ENCODE measurements at regions not wholly inside any gene's neighbourhood (a gene's known extent, or its start where the extent isn't known, plus 50 kb on each side); places are given as distances from the start of the nearest gene placed in this dataset.

DNA sequence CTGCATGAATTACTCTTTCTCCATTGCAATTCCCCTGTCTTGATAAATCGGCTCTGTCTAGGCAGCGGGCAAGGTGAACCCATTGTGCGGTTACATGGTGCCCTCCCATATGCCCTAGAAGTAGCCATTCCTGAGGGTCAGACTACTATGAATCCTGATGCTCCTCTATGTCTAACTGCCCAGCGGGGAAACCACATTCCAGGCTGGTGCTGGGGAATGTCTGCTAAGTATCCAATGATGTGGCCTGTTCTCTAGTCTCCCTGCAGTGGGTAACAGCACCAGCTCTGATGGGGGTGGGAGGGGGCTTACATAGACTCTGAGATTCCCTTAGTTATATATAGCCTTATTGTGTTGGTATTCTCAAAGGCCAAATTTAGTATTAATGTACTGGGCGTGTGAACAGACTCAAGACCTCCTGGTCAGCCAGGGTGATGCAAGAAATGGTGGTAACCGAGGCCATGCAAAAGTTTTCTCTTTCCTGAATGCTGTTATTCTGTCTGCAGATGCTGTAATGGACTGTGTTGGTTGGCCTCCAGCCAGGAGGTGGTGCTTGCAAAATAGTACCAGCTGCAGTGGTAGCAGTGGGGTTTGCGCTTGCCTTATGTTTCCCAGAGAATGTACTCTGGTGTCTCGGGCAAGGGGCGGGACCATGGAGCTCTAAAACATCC, 564.8 kb upstream of the SLITRK1 start:
- H3K27me3 ChIP-seq: no peaks in the 10 kb centered on the region
- no peak overlapping the region for H3K27ac ChIP-seq
- TF ChIP-seq, protein P1, sequence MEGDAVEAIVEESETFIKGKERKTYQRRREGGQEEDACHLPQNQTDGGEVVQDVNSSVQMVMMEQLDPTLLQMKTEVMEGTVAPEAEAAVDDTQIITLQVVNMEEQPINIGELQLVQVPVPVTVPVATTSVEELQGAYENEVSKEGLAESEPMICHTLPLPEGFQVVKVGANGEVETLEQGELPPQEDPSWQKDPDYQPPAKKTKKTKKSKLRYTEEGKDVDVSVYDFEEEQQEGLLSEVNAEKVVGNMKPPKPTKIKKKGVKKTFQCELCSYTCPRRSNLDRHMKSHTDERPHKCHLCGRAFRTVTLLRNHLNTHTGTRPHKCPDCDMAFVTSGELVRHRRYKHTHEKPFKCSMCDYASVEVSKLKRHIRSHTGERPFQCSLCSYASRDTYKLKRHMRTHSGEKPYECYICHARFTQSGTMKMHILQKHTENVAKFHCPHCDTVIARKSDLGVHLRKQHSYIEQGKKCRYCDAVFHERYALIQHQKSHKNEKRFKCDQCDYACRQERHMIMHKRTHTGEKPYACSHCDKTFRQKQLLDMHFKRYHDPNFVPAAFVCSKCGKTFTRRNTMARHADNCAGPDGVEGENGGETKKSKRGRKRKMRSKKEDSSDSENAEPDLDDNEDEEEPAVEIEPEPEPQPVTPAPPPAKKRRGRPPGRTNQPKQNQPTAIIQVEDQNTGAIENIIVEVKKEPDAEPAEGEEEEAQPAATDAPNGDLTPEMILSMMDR (IDR thresholded peaks at IDR 0.05): no peak
- TF ChIP-seq EZH2 (IDR thresholded peaks at IDR 0.05): no peak
- TF ChIP-seq EZH2phosphoT487 (IDR thresholded peaks at IDR 0.05): no peak

DNA sequence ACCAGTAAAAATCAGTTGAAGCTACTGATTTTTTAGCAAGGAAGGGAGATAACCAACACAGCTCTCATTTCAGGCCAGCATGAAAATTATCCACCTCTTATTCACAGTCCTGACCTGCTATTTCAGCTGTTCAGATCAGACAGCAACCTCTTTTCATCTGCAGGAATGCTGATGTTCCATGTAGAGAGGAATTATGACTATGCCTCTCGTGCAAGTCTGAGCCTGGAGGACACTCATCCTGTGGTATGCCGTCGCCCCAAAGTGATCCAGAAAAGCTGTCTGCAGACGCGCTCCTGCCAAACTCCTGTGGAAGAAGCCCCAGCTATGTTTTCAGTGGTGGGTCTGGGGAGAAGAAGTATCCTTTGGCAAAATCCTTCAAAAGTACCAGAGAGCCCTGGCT, 563.5 kb upstream of the SLITRK1 start:
- Histone ChIP-seq H3K4me1 (no peaks in the 10 kb centered on the region), H3K9me3 (ENCODE audit: low read depth) (no peaks in the 10 kb centered on the region), H3K4me2 (no peak overlapping the region), H3K36me3 (no peaks in the 10 kb centered on the region), H3K4me3 (no peak overlapping the region), H3K9ac (no peak overlapping the region), H2AFZ (replicated peaks) (no peak overlapping the region), H3F3A (ENCODE audit: low read depth) (no peaks in the 10 kb centered on the region), H3K27me3 (no peaks in the 10 kb centered on the region), H4K20me1 (ENCODE audit: low read depth) (no peaks in the 10 kb centered on the region), H3K27ac (no peak overlapping the region), H3K79me2 (ENCODE audit: low read depth) (no peaks in the 10 kb centered on the region)
- TF ChIP-seq, protein P1 (IDR thresholded peaks at IDR 0.05): no peak
- no peak for TF ChIP-seq EZH2 (IDR thresholded peaks at IDR 0.05)
- no peak for TF ChIP-seq EZH2phosphoT487 (IDR thresholded peaks at IDR 0.05)
- Mint-ChIP-seq H3K4me3 (no peak overlapping the region), H3K27me3 (ENCODE audit: insufficient read depth, low read depth) (no peaks in the 10 kb centered on the region), H3K36me3 (no peaks in the 10 kb centered on the region), H3K27ac (no peak overlapping the region), H3K9me3 (no peaks in the 10 kb centered on the region), H3K4me1 (no peaks in the 10 kb centered on the region)
- no peak for DNase-seq (ENCODE audit: low spot score)

More for the DNA sequence above, 564.8 kb upstream of the SLITRK1 start:
- H3F3A ChIP-seq (ENCODE audit: low read depth): no peaks in the 10 kb centered on the region
- no peak overlapping the region for H3K4me2 ChIP-seq
- H3K27ac Mint-ChIP-seq: no peak overlapping the region
- H3K4me1 ChIP-seq: no peaks in the 10 kb centered on the region
- H3K36me3 ChIP-seq: no peaks in the 10 kb centered on the region
- H3K4me1 Mint-ChIP-seq: no peaks in the 10 kb centered on the region
- H3K9me3 ChIP-seq (ENCODE audit: low read depth): no peaks in the 10 kb centered on the region
- no peak overlapping the region for H3K4me3 ChIP-seq
- no peak overlapping the region for H3K9ac ChIP-seq
- no peak for DNase-seq (ENCODE audit: low spot score)
- H4K20me1 ChIP-seq (ENCODE audit: low read depth): no peaks in the 10 kb centered on the region
- H2AFZ ChIP-seq (replicated peaks): peak overlapping the region; percentile 26
- H3K27me3 Mint-ChIP-seq (ENCODE audit: insufficient read depth, low read depth): no peaks in the 10 kb centered on the region
- H3K79me2 ChIP-seq (ENCODE audit: low read depth): no peaks in the 10 kb centered on the region
- no peaks in the 10 kb centered on the region for H3K9me3 Mint-ChIP-seq
- no peaks in the 10 kb centered on the region for H3K36me3 Mint-ChIP-seq
- no peak overlapping the region for H3K4me3 Mint-ChIP-seq

DNA sequence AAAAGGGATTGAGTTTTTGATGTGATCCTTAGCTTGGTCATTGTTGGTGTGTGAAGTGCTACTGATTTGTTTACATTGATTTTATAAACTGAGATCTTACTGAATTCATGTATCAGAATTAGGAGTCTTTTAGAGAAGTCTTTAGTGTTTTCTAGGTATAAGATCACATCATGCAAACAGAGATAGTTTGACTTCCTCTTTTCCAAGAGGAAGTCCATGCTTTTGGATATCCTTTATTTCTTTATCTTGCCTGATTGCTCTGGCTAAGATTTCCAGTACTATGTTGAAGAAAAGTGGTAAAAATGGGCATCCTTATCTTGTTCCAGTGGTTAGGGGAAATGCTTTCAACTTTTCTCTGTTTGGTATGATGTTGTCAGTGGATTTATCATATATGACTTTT, 561.2 kb upstream of the SLITRK1 start:
- H3K36me3 Mint-ChIP-seq: no peaks in the 10 kb centered on the region
- Histone ChIP-seq H3F3A (ENCODE audit: low read depth) (no peaks in the 10 kb centered on the region), H3K79me2 (ENCODE audit: low read depth) (no peaks in the 10 kb centered on the region), H2AFZ (replicated peaks) (no peak overlapping the region), H3K4me3 (no peak overlapping the region), H3K27me3 (no peaks in the 10 kb centered on the region), H3K36me3 (no peaks in the 10 kb centered on the region), H3K9me3 (ENCODE audit: low read depth) (no peaks in the 10 kb centered on the region), H3K4me1 (no peaks in the 10 kb centered on the region), H4K20me1 (ENCODE audit: low read depth) (no peaks in the 10 kb centered on the region), H3K9ac (no peak overlapping the region), H3K4me2 (no peak overlapping the region), H3K27ac (no peak overlapping the region)
- no peaks in the 10 kb centered on the region for H3K9me3 Mint-ChIP-seq
- H3K4me1 Mint-ChIP-seq: no peaks in the 10 kb centered on the region
- TF ChIP-seq, protein P1 (IDR thresholded peaks at IDR 0.05): no peak
- TF ChIP-seq EZH2 (IDR thresholded peaks at IDR 0.05) (no peak), EZH2phosphoT487 (IDR thresholded peaks at IDR 0.05) (no peak)
- H3K4me3 Mint-ChIP-seq: no peak overlapping the region
- no peaks in the 10 kb centered on the region for H3K27me3 Mint-ChIP-seq (ENCODE audit: insufficient read depth, low read depth)
- no peak overlapping the region for H3K27ac Mint-ChIP-seq
- DNase-seq (ENCODE audit: low spot score): no peak
